WTC11 (cell line): ENCODE measurements at regions not wholly inside any gene's neighbourhood (a gene's known extent, or its start where the extent isn't known, plus 50 kb on each side); places are given as distances from the start of the nearest gene placed in this dataset.

ENCODE experiments used
- ATAC-seq: fragments of 200-7000 bp; cut with Tn5 transposase; 2 replicates; pipeline ENCODE4 v1.10.0; 2021; ENCODE audit warnings: mild to moderate bottlenecking, moderate library complexity
- CTCF ChIA-PET: fragments of 300-600 bp; sonication (Branson Sonifier 250); formaldehyde crosslinking; loops from one replicate; lab custom pipeline; 2021; ENCODE audit warnings: antibody characterized with exemption; lab: Charles Lee
- POLR2A ChIA-PET: fragments of 350-600 bp; sonication (Branson Sonifier 250); formaldehyde crosslinking; loops from one replicate; lab custom pipeline; 2021; ENCODE audit warnings: antibody characterized with exemption; lab: Charles Lee
- DNase-seq: peaks from one replicate; pipeline ENCODE4 v3.0.0; 2021; ENCODE audit warnings: low spot score
- H3K27ac Mint-ChIP-seq: 2 replicates; pipeline ENCODE4 v1.8.0; 2021; ENCODE audit warnings: mixed read lengths
- H3K27me3 Mint-ChIP-seq: 2 replicates; pipeline ENCODE4 v1.8.0; 2021; ENCODE audit warnings: low read depth, mild to moderate bottlenecking, moderate library complexity, mixed read lengths
- H3K36me3 Mint-ChIP-seq: 2 replicates; pipeline ENCODE4 v1.8.0; 2021; ENCODE audit warnings: mixed read lengths
- H3K4me1 Mint-ChIP-seq: 2 replicates; pipeline ENCODE4 v1.8.0; 2022; ENCODE audit warnings: mixed read lengths
- H3K4me3 Mint-ChIP-seq: 2 replicates; pipeline ENCODE4 v1.8.0; 2021; ENCODE audit warnings: mild to moderate bottlenecking, moderate library complexity, mixed read lengths
- H3K9me3 Mint-ChIP-seq: 2 replicates; pipeline ENCODE4 v1.8.0; 2021; ENCODE audit warnings: mixed read lengths
- ATF6 ChIP-seq: sonication (generic); formaldehyde crosslinking; IDR thresholded peaks from 2 replicates; pipeline ENCODE4 v1.8.1; 2023; ENCODE audit warnings: mild to moderate bottlenecking, missing genetic modification reagents
- CDX4 ChIP-seq: fragments of 250-450 bp; sonication (Bioruptor Pico); IDR thresholded peaks from 2 replicates; pipeline ENCODE4 v1.9.0; 2021; ENCODE audit warnings: moderate library complexity, mild to moderate bottlenecking, inconsistent platforms, borderline replicate concordance
- E2F5 ChIP-seq: sonication (generic); formaldehyde crosslinking; IDR thresholded peaks from 2 replicates; pipeline ENCODE4 v1.8.1; 2022; ENCODE audit warnings: mild to moderate bottlenecking, moderate library complexity, missing genetic modification reagents
- ESRRA ChIP-seq: sonication (generic); formaldehyde crosslinking; IDR thresholded peaks from 2 replicates; pipeline ENCODE4 v1.8.1; 2022; ENCODE audit warnings: mild to moderate bottlenecking, missing genetic modification reagents, borderline replicate concordance
- FOXP1 ChIP-seq: sonication (generic); formaldehyde crosslinking; IDR thresholded peaks from 2 replicates; pipeline ENCODE4 v1.8.0; 2022; ENCODE audit warnings: missing genetic modification reagents, mild to moderate bottlenecking, moderate library complexity, borderline replicate concordance
- IRF1 ChIP-seq: sonication (generic); formaldehyde crosslinking; IDR thresholded peaks from 2 replicates; pipeline ENCODE4 v1.8.0; 2023; ENCODE audit warnings: missing genetic modification reagents
- JUN ChIP-seq: sonication (generic); formaldehyde crosslinking; IDR thresholded peaks from 2 replicates; pipeline ENCODE4 v1.8.0; 2023; ENCODE audit warnings: mild to moderate bottlenecking, missing genetic modification reagents
- MYBL2 ChIP-seq: sonication (generic); formaldehyde crosslinking; IDR thresholded peaks from 2 replicates; pipeline ENCODE4 v1.8.1; 2023; ENCODE audit warnings: mild to moderate bottlenecking, moderate library complexity, missing genetic modification reagents
- NFE2L1 ChIP-seq: sonication (generic); formaldehyde crosslinking; IDR thresholded peaks from 2 replicates; pipeline ENCODE4 v1.8.1; 2023; ENCODE audit warnings: missing genetic modification reagents
- NFYB ChIP-seq: sonication (generic); formaldehyde crosslinking; conservative IDR thresholded peaks from 2 replicates; pipeline ENCODE4 v1.8.0; 2022; ENCODE audit warnings: low read depth, missing genetic modification reagents
- SMAD3 ChIP-seq: sonication (generic); formaldehyde crosslinking; IDR thresholded peaks from 2 replicates; pipeline ENCODE4 v1.8.0; 2022; ENCODE audit warnings: missing genetic modification reagents, mild to moderate bottlenecking, borderline replicate concordance
- SMAD4 ChIP-seq: sonication (generic); formaldehyde crosslinking; IDR thresholded peaks from 2 replicates; pipeline ENCODE4 v1.8.0; 2022; ENCODE audit warnings: mild to moderate bottlenecking, missing genetic modification reagents
- ZNF317 ChIP-seq: sonication (generic); formaldehyde crosslinking; IDR thresholded peaks from 2 replicates; pipeline ENCODE4 v1.8.1; 2023; ENCODE audit warnings: low read depth, mild to moderate bottlenecking, moderate library complexity, missing genetic modification reagents, borderline replicate concordance
- ZNF416 ChIP-seq: fragments of 250-450 bp; sonication (Bioruptor Pico); IDR thresholded peaks from 2 replicates; pipeline ENCODE4 v1.9.0; 2021; ENCODE audit warnings: mild to moderate bottlenecking, inconsistent platforms
- ZNF512 ChIP-seq: sonication (generic); formaldehyde crosslinking; IDR thresholded peaks from 2 replicates; pipeline ENCODE4 v1.8.1; 2022; ENCODE audit warnings: missing genetic modification reagents, borderline replicate concordance
- ZNF671 ChIP-seq: fragments of 250-450 bp; sonication (Bioruptor Pico); IDR thresholded peaks from 2 replicates; pipeline ENCODE4 v1.8.0; 2021; ENCODE audit warnings: mild to moderate bottlenecking
- TF ChIP-seq, protein P1 (sequence below): sonication (generic); formaldehyde crosslinking; IDR thresholded peaks from 2 replicates; pipeline ENCODE4 v1.8.1; 2023; ENCODE audit warnings: mild to moderate bottlenecking, missing genetic modification reagents
- TF ChIP-seq, protein P2 (sequence below): sonication (generic); formaldehyde crosslinking; conservative IDR thresholded peaks from 2 replicates; pipeline ENCODE4 v1.8.1; 2022; ENCODE audit warnings: mild to moderate bottlenecking, missing genetic modification reagents
- TF ChIP-seq, protein P3 (sequence below): sonication (generic); formaldehyde crosslinking; IDR thresholded peaks from 2 replicates; pipeline ENCODE4 v1.8.0; 2022; ENCODE audit warnings: mild to moderate bottlenecking, missing genetic modification reagents
- TF ChIP-seq, protein P4 (sequence below): sonication (generic); formaldehyde crosslinking; IDR thresholded peaks from 2 replicates; pipeline ENCODE4 v1.8.1; 2023; ENCODE audit warnings: mild to moderate bottlenecking, moderate library complexity, missing genetic modification reagents
- TF ChIP-seq, protein P5 (sequence below): fragments of 250-450 bp; sonication (Bioruptor Pico); IDR thresholded peaks from 2 replicates; pipeline ENCODE4 v1.9.0; 2021; ENCODE audit warnings: mild to moderate bottlenecking

- no peaks in the 10 kb centered on the region for H3K9me3 Mint-ChIP-seq
- no peaks in the 10 kb centered on the region for H3K36me3 Mint-ChIP-seq
- CTCF ChIA-PET: interaction anchor here (1.0 to 1.3 kb wide), 2 partner anchors 15 to 18 kb away, joined by 3 to 4 read pairs; no protein-coding TSS in a partner anchor
- no peaks in the 10 kb centered on the region for H3K4me1 Mint-ChIP-seq
- no peaks in the 10 kb centered on the region for H3K27me3 Mint-ChIP-seq
- ATAC-seq (no peak), DNase-seq (no peak)
- H3K27ac Mint-ChIP-seq: no peak overlapping the region
- no peak overlapping the region for H3K4me3 Mint-ChIP-seq
- POLR2A ChIA-PET: no interaction called here
- TF ChIP-seq ZNF512 (CRISPR knock-in tag) (no peak), SMAD3 (CRISPR knock-in tag) (no peak), MYBL2 (CRISPR knock-in tag) (no peak), IRF1 (CRISPR knock-in tag) (no peak), SMAD4 (no peak), CDX4 (CRISPR knock-in tag) (no peak), ZNF416 (CRISPR knock-in tag) (no peak), ZNF671 (CRISPR knock-in tag) (no peak), ZNF317 (no peak), E2F5 (CRISPR knock-in tag) (no peak), FOXP1 (CRISPR knock-in tag) (no peak), NFE2L1 (CRISPR knock-in tag) (no peak)
- TF ChIP-seq, protein P1, sequence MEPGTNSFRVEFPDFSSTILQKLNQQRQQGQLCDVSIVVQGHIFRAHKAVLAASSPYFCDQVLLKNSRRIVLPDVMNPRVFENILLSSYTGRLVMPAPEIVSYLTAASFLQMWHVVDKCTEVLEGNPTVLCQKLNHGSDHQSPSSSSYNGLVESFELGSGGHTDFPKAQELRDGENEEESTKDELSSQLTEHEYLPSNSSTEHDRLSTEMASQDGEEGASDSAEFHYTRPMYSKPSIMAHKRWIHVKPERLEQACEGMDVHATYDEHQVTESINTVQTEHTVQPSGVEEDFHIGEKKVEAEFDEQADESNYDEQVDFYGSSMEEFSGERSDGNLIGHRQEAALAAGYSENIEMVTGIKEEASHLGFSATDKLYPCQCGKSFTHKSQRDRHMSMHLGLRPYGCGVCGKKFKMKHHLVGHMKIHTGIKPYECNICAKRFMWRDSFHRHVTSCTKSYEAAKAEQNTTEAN (CRISPR knock-in tag): no peak
- TF ChIP-seq, protein P2, sequence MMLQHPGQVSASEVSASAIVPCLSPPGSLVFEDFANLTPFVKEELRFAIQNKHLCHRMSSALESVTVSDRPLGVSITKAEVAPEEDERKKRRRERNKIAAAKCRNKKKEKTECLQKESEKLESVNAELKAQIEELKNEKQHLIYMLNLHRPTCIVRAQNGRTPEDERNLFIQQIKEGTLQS: no peak
- TF ChIP-seq, protein P3, sequence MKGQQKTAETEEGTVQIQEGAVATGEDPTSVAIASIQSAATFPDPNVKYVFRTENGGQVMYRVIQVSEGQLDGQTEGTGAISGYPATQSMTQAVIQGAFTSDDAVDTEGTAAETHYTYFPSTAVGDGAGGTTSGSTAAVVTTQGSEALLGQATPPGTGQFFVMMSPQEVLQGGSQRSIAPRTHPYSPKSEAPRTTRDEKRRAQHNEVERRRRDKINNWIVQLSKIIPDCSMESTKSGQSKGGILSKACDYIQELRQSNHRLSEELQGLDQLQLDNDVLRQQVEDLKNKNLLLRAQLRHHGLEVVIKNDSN (CRISPR knock-in tag): no peak
- TF ChIP-seq, protein P4, sequence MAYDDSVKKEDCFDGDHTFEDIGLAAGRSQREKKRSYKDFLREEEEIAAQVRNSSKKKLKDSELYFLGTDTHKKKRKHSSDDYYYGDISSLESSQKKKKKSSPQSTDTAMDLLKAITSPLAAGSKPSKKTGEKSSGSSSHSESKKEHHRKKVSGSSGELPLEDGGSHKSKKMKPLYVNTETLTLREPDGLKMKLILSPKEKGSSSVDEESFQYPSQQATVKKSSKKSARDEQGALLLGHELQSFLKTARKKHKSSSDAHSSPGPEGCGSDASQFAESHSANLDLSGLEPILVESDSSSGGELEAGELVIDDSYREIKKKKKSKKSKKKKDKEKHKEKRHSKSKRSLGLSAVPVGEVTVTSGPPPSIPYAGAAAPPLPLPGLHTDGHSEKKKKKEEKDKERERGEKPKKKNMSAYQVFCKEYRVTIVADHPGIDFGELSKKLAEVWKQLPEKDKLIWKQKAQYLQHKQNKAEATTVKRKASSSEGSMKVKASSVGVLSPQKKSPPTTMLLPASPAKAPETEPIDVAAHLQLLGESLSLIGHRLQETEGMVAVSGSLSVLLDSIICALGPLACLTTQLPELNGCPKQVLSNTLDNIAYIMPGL (CRISPR knock-in tag): no peak
Observed at GRCh38 chr2:137870682-137871081, 93.6 kb upstream of the HNMT start.

DNA sequence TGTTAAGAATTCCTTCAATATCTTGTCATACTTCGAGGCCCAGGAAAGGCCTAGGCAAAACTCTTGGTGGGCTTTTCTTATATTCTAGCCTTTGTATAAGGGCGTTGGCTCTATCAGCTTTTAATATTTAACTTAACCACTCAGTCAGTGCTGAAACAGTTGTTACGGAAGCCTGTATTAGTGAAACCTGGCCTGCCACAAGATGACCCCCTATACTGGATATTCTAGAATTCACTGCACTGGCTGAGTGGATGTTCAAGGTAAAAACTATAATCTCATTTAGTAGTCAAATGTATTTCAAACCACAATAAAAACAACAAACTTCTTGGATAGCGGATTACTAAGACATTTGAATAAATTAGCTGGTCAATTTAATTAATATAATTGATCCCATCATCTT, 91.7 kb upstream of the HNMT start:
- Mint-ChIP-seq H3K9me3 (no peaks in the 10 kb centered on the region), H3K4me1 (peaks cover under 1% of the 10 kb centered on the region; the same call in 1 of the 2 replicates), H3K27me3 (no peaks in the 10 kb centered on the region), H3K27ac (no peak overlapping the region), H3K4me3 (no peak overlapping the region), H3K36me3 (no peaks in the 10 kb centered on the region)
- POLR2A ChIA-PET: no interaction called here
- CTCF ChIA-PET: interaction anchor here (1.4 kb wide), 1 partner anchor 16 kb away, joined by 8 read pairs; no protein-coding TSS in a partner anchor
- no peak for ATAC-seq
- DNase-seq: no peak
- TF ChIP-seq, protein P5, sequence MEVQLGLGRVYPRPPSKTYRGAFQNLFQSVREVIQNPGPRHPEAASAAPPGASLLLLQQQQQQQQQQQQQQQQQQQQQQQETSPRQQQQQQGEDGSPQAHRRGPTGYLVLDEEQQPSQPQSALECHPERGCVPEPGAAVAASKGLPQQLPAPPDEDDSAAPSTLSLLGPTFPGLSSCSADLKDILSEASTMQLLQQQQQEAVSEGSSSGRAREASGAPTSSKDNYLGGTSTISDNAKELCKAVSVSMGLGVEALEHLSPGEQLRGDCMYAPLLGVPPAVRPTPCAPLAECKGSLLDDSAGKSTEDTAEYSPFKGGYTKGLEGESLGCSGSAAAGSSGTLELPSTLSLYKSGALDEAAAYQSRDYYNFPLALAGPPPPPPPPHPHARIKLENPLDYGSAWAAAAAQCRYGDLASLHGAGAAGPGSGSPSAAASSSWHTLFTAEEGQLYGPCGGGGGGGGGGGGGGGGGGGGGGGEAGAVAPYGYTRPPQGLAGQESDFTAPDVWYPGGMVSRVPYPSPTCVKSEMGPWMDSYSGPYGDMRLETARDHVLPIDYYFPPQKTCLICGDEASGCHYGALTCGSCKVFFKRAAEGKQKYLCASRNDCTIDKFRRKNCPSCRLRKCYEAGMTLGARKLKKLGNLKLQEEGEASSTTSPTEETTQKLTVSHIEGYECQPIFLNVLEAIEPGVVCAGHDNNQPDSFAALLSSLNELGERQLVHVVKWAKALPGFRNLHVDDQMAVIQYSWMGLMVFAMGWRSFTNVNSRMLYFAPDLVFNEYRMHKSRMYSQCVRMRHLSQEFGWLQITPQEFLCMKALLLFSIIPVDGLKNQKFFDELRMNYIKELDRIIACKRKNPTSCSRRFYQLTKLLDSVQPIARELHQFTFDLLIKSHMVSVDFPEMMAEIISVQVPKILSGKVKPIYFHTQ (CRISPR knock-in tag): no peak
- TF ChIP-seq ATF6 (CRISPR knock-in tag) (no peak), NFYB (CRISPR knock-in tag) (no peak), ESRRA (CRISPR knock-in tag) (no peak), IRF1 (CRISPR knock-in tag) (no peak), JUN (CRISPR knock-in tag) (no peak)
